GM19035 (cell line): ENCODE measurements at regions not wholly inside any gene's neighbourhood (a gene's known extent, or its start where the extent isn't known, plus 50 kb on each side); places are given as distances from the start of the nearest gene placed in this dataset.
"Not testable (repeated sequence)": the region's sequence is repeated elsewhere in the genome, so short reads cannot be mapped to it uniquely, and the experiment has no call there.

Experiments
- ATAC-seq: cut with Tn5 transposase; IDR thresholded peaks from one replicate; pipeline ENCODE4 v1.9.1; 2021; ENCODE audit not compliant: unreplicated experiment

GRCh38 chr10:16231176-16231575 is 205.6 kb upstream of the PTER start:
- no peak for ATAC-seq

GRCh38 chr10:16231734-16232435 is 204.9 kb upstream of the PTER start:
- no peak for ATAC-seq

GRCh38 chr10:16232441-16232840 is 204.4 kb upstream of the PTER start:
- ATAC-seq, result no peak

- no peak for ATAC-seq
Observed at GRCh38 chr10:16234916-16235315, 201.9 kb upstream of the PTER start.

- ATAC-seq, result no peak
Observed at GRCh38 chr10:16242446-16242845, 194.4 kb upstream of the PTER start.

GRCh38 chr10:16242859-16243613 is 193.8 kb upstream of the PTER start:
- no peak for ATAC-seq

- ATAC-seq, result not testable (repeated sequence)
Observed at GRCh38 chr10:16250136-16250535, 186.7 kb upstream of the PTER start.

- ATAC-seq, result no peak
Observed at GRCh38 chr10:16256336-16256735, 180.5 kb upstream of the PTER start.

- ATAC-seq, result no peak
Observed at GRCh38 chr10:16258291-16259040, 178.3 kb upstream of the PTER start.

GRCh38 chr10:16259726-16260125 is 177.1 kb upstream of the PTER start:
- ATAC-seq, result no peak

GRCh38 chr10:16260388-16260787 is 176.4 kb upstream of the PTER start:
- ATAC-seq, result no peak

GRCh38 chr10:16271571-16271970 is 165.2 kb upstream of the PTER start:
- ATAC-seq, result no peak

GRCh38 chr10:16274911-16275310 is 161.9 kb upstream of the PTER start:
- ATAC-seq, result no peak

- no peak for ATAC-seq
Observed at GRCh38 chr10:16280595-16280994, 156.2 kb upstream of the PTER start.

GRCh38 chr10:16292366-16292765 is 144.4 kb upstream of the PTER start:
- no peak for ATAC-seq

- ATAC-seq, result no peak
Observed at GRCh38 chr10:16297069-16297468, 139.7 kb upstream of the PTER start.

- ATAC-seq, result no peak
Observed at GRCh38 chr10:16297642-16298041, 139.2 kb upstream of the PTER start.

- ATAC-seq, result no peak
Observed at GRCh38 chr10:16304311-16304710, 132.5 kb upstream of the PTER start.

- ATAC-seq, result no peak
Observed at GRCh38 chr10:16310440-16310839, 126.4 kb upstream of the PTER start.

GRCh38 chr10:16314259-16314658 is 122.6 kb upstream of the PTER start:
- ATAC-seq, result no peak

- ATAC-seq, result no peak
Observed at GRCh38 chr10:16316733-16317390, 119.9 kb upstream of the PTER start.
